GM12878 (cell line): ENCODE measurements at regions not wholly inside any gene's neighbourhood (a gene's known extent, or its start where the extent isn't known, plus 50 kb on each side); places are given as distances from the start of the nearest gene placed in this dataset.

Experiments
- ATAC-seq: fragments of 200-7000 bp; cut with Tn5 transposase; 3 replicates; pipeline ENCODE4 v1.9.1; 2020; ENCODE audit warnings: mild to moderate bottlenecking, moderate library complexity
- BruUV-seq: library from RNA; stranded (reverse); fragments of 400-500 nt; replicated peaks from 2 replicates; lab custom pipeline; 2021; lab: Mats Ljungman, UMichigan
- CTCF ChIA-PET: fragments of 300-600 bp; sonication (Branson Sonifier 250); formaldehyde crosslinking; extraction: SDS; loops from one replicate; lab custom pipeline; 2021; ENCODE audit warnings: inconsistent platforms; lab: Yijun Ruan, JAX
- POLR2A ChIA-PET: fragments of 350-600 bp; formaldehyde crosslinking; extraction: SDS; loops from one replicate; lab custom pipeline; 2021; ENCODE audit warnings: inconsistent platforms; lab: Charles Lee
- RAD21 ChIA-PET: fragments of 300-600 bp; sonication (Branson Sonifier 250); formaldehyde crosslinking; loops from one replicate; lab custom pipeline; 2023; ENCODE audit warnings: antibody characterized with exemption; ENCODE audit not compliant: unreplicated experiment; lab: Charles Lee
- SMC1A ChIA-PET: fragments of 300-600 bp; sonication (Branson Sonifier 250); formaldehyde crosslinking; loops from one replicate; lab custom pipeline; 2023; ENCODE audit not compliant: unreplicated experiment, uncharacterized antibody; lab: Charles Lee
- DNase-seq: peaks from one replicate; pipeline ENCODE4 v3.0.0-alpha.2; 2011; ENCODE audit warnings: low read depth, low spot score
- FAIRE-seq: peaks from 3 replicates; lab custom pipeline; 2011; peaks lifted over from hg19 to GRCh38; lab: Jason Lieb, UNC
- H2AFZ ChIP-seq: 2 replicates; pipeline ENCODE4 v1.6.0; 2011; ENCODE audit warnings: low read depth, low read length, control low read depth; ENCODE audit not compliant: control insufficient read depth
- H3K27ac ChIP-seq: 2 replicates; pipeline ENCODE4 v1.5.1; 2011; ENCODE audit warnings: control low read depth; ENCODE audit not compliant: control insufficient read depth, insufficient read depth
- H3K27me3 ChIP-seq, 2 experiments: replicated peaks in 1 of 2; 2 replicates each; pipeline versions ENCODE4 v1.6.0 to v1.6.1; 2011; ENCODE audit warnings: low read length in 1 of 2; ENCODE audit not compliant: control insufficient read depth in 2 of 2, insufficient read depth in 2 of 2
- H3K36me3 ChIP-seq, 2 experiments: 2 replicates each; pipeline ENCODE4 v1.5.1; 2011; ENCODE audit warnings: low read length in 1 of 2; ENCODE audit not compliant: control insufficient read depth in 2 of 2, insufficient read depth in 2 of 2
- H3K4me1 ChIP-seq: 2 replicates; pipeline ENCODE4 v1.6.1; 2011; ENCODE audit warnings: mild to moderate bottlenecking, low read length, moderate library complexity, mixed read lengths; ENCODE audit not compliant: control insufficient read depth, insufficient read depth
- H3K4me2 ChIP-seq: 2 replicates; pipeline ENCODE4 v1.6.0; 2011; ENCODE audit warnings: control low read depth; ENCODE audit not compliant: control insufficient read depth, insufficient read depth
- H3K4me3 ChIP-seq: fragments of 200-600 bp; sonication (generic); 2 replicates; pipeline ENCODE4 v1.5.1; 2016
- H3K79me2 ChIP-seq: 2 replicates; pipeline ENCODE4 v1.6.0; 2011; ENCODE audit warnings: low read length; ENCODE audit not compliant: control insufficient read depth, insufficient read depth
- H3K9ac ChIP-seq: 2 replicates; pipeline ENCODE4 v1.8.0; 2011; ENCODE audit warnings: low read length, control low read depth, mixed read lengths; ENCODE audit not compliant: control insufficient read depth, insufficient read depth
- H3K9me3 ChIP-seq: replicated peaks from 3 replicates; pipeline ENCODE4 v1.5.1; 2011; ENCODE audit warnings: mild to moderate bottlenecking, low read length; ENCODE audit not compliant: control insufficient read depth, insufficient read depth
- H4K20me1 ChIP-seq: 2 replicates; pipeline ENCODE4 v1.6.0; 2011; ENCODE audit not compliant: control insufficient read depth, insufficient read depth
- CTCF ChIP-seq, 3 experiments: IDR thresholded peaks in 2 of 3; conservative IDR thresholded peaks in 1 of 3; 2 replicates each; pipeline ENCODE4 v1.5.1; 2011; ENCODE audit warnings: low read depth in 3 of 3, low read length in 3 of 3, mild to moderate bottlenecking in 3 of 3, control low read depth in 2 of 3, moderate library complexity in 2 of 3, inconsistent platforms in 1 of 3, mixed read lengths in 1 of 3; ENCODE audit not compliant: control insufficient read depth in 2 of 3, insufficient read depth in 1 of 3; ENCODE audit errors: extremely low read depth in 1 of 3
- HDAC2 ChIP-seq: fragments of 200-600 bp; sonication (generic); IDR thresholded peaks from 2 replicates; pipeline ENCODE4 v1.6.1; 2017
- IRF3 ChIP-seq: fragments of 450-650 bp; IDR thresholded peaks from 2 replicates; pipeline ENCODE4 v1.6.1; 2014; ENCODE audit warnings: mild to moderate bottlenecking
- KLF5 ChIP-seq: fragments of 450-650 bp; IDR thresholded peaks from 2 replicates; pipeline ENCODE4 v1.6.1; 2014; ENCODE audit warnings: mild to moderate bottlenecking; ENCODE audit not compliant: partially characterized antibody
- NR2C2 ChIP-seq: IDR thresholded peaks from 2 replicates; pipeline ENCODE4 v1.6.1; 2011; ENCODE audit warnings: borderline replicate concordance, low read depth; ENCODE audit not compliant: control insufficient read depth, insufficient read length
- NRF1 ChIP-seq: conservative IDR thresholded peaks from 2 replicates; pipeline ENCODE4 v1.6.1; 2011; ENCODE audit warnings: mild to moderate bottlenecking, low read depth, low read length, improper control_type of control experiment
- REST ChIP-seq: IDR thresholded peaks from 2 replicates; pipeline ENCODE4 v1.6.1; 2012; ENCODE audit warnings: mild to moderate bottlenecking, low read depth, low read length
- ZBTB33 ChIP-seq: fragments of 450-650 bp; IDR thresholded peaks from 2 replicates; pipeline ENCODE4 v1.6.1; 2017; ENCODE audit warnings: mild to moderate bottlenecking
- WGBS: methylation state at CpG from one replicate; pipeline ENCODE4 v1.1.6; 2016; ENCODE audit warnings: low lambda C conversion rate; ENCODE audit not compliant: insufficient replicate concordance, insufficient coverage; ENCODE audit errors: missing lambda C conversion rate; 5-methylcytosine and 5-hydroxymethylcytosine counted together
- in situ Hi-C: fragments of 300-500 bp; cut with MboI; formaldehyde crosslinking; loops from 9 replicates; pipeline ENCODE4 v1.14.3; 2018; ENCODE audit warnings: mixed read lengths
- intact Hi-C: fragments of 100-400 bp; cut with micrococcal nuclease; formaldehyde crosslinking; loops from one replicate; pipeline ENCODE4 v1.14.2; 2022; ENCODE audit not compliant: unreplicated experiment

GRCh38 chr11:134684576-134684975 lies 272.5 kb upstream of the B3GAT1 start:
- DNase-seq (no peak), ATAC-seq (no peak), FAIRE-seq (no peak)
- SMC1A ChIA-PET = no interaction called here
- in situ Hi-C loops = no loop called here
- H3K4me3 ChIP-seq = no peak overlapping the region
- no peaks in the 10 kb centered on the region; the same call in 1 of the 2 replicates for H4K20me1 ChIP-seq
- no TSS peak for BruUV-seq
- H3K79me2 ChIP-seq = no peaks in the 10 kb centered on the region
- H3K36me3 ChIP-seq = no peaks in the 10 kb centered on the region
- H3K27me3 ChIP-seq = no peaks in the 10 kb centered on the region; a peak in 3 of 4 replicates
- no peak overlapping the region for H3K4me2 ChIP-seq
- H2AFZ ChIP-seq = no peak overlapping the region
- H3K4me1 ChIP-seq = no peaks in the 10 kb centered on the region
- POLR2A ChIA-PET = no interaction called here
- 0% methylated on average over 4 of the region's 4 CpGs for WGBS
- no peaks in the 10 kb centered on the region for H3K9me3 ChIP-seq
- no peak for TF ChIP-seq ZBTB33
- TF ChIP-seq, all 136 proteins: peak for 0
- RAD21 ChIA-PET = no interaction called here
- intact Hi-C loops = no loop called here
- H3K9ac ChIP-seq = no peak overlapping the region
- H3K27ac ChIP-seq = no peak overlapping the region
- CTCF ChIA-PET = no interaction called here

GRCh38 chr11:134683860-134684259 lies 271.8 kb upstream of the B3GAT1 start:
- intact Hi-C loops = no loop called here
- H3K4me3 ChIP-seq = no peak overlapping the region
- RAD21 ChIA-PET = no interaction called here
- POLR2A ChIA-PET = no interaction called here
- no TSS peak for BruUV-seq
- FAIRE-seq (no peak), DNase-seq (no peak), ATAC-seq (no peak)
- H3K79me2 ChIP-seq = no peaks in the 10 kb centered on the region
- H3K9me3 ChIP-seq = no peaks in the 10 kb centered on the region
- no peaks in the 10 kb centered on the region; a peak in 2 of 4 replicates for H3K27me3 ChIP-seq
- no peak overlapping the region for H2AFZ ChIP-seq
- 9% methylated on average over 6 of the region's 6 CpGs for WGBS
- H3K4me2 ChIP-seq = no peak overlapping the region
- no peak overlapping the region for H3K9ac ChIP-seq
- no peaks in the 10 kb centered on the region for H3K36me3 ChIP-seq
- in situ Hi-C loops = no loop called here
- H4K20me1 ChIP-seq = no peaks in the 10 kb centered on the region; the same call in 1 of the 2 replicates
- H3K4me1 ChIP-seq = no peaks in the 10 kb centered on the region
- SMC1A ChIA-PET = no interaction called here
- no peak overlapping the region for H3K27ac ChIP-seq
- CTCF ChIA-PET = no interaction called here
- no peak for TF ChIP-seq IRF3
- no peak for TF ChIP-seq NR2C2
- no peak for TF ChIP-seq CTCF (IDR thresholded peaks at IDR 0.05 in 2 of 3, conservative IDR thresholded peaks at IDR 0.05 in 1 of 3; ENCODE audit: control insufficient read depth in 2 of 3, extremely low read depth in 1 of 3, insufficient read depth in 1 of 3, low read depth in 3 of 3, low read length in 3 of 3)
- no peak for TF ChIP-seq KLF5
- TF ChIP-seq REST = no peak
- no peak for TF ChIP-seq HDAC2
- no peak for TF ChIP-seq NRF1
